H54 (cell line): ENCODE measurements at regions not wholly inside any gene's neighbourhood (a gene's known extent, or its start where the extent isn't known, plus 50 kb on each side); places are given as distances from the start of the nearest gene placed in this dataset.
A peak's percentile ranks its signal among the peaks of the same experiment; 100 is the strongest.
"Not testable (repeated sequence)": the region's sequence is repeated elsewhere in the genome, so short reads cannot be mapped to it uniquely, and the experiment has no call there.

Source experiments
- DNase-seq: peaks from one replicate; pipeline ENCODE4 v3.0.0; 2011; ENCODE audit warnings: low spot score, mixed read lengths; ENCODE audit not compliant: insufficient read length
- FAIRE-seq: peaks from 3 replicates; lab custom pipeline; 2011; peaks lifted over from hg19 to GRCh38; lab: Jason Lieb, UNC
- POLR2A ChIP-seq: IDR thresholded peaks from 2 replicates; pipeline ENCODE4 v1.6.1; 2011; ENCODE audit warnings: low read depth, mild to moderate bottlenecking, low read length

- TF ChIP-seq POLR2A: no peak
- DNase-seq (no peak), FAIRE-seq (no peak)
Measured at GRCh38 chr5:92353107-92354030, 970.3 kb upstream of the ARRDC3 start.

GRCh38 chr5:92337772-92338234 is 954.7 kb upstream of the ARRDC3 start:
- TF ChIP-seq POLR2A: no peak
- no peak for DNase-seq
- FAIRE-seq: peak; percentile 48

- DNase-seq (no peak), FAIRE-seq (peak; percentile 84)
- no peak for TF ChIP-seq POLR2A
Measured at GRCh38 chr5:92332039-92332438, 948.9 kb upstream of the ARRDC3 start.

GRCh38 chr5:92330365-92330764 is 947.2 kb upstream of the ARRDC3 start:
- DNase-seq (no peak), FAIRE-seq (no peak)
- no peak for TF ChIP-seq POLR2A

- DNase-seq: no peak
- no peak for FAIRE-seq
- TF ChIP-seq POLR2A: no peak
Measured at GRCh38 chr5:92329759-92330158, 946.6 kb upstream of the ARRDC3 start.

- FAIRE-seq (no peak), DNase-seq (no peak)
- no peak for TF ChIP-seq POLR2A
Measured at GRCh38 chr5:92328584-92329259, 945.6 kb upstream of the ARRDC3 start.

- TF ChIP-seq POLR2A: no peak
- FAIRE-seq: no peak
- no peak for DNase-seq
Measured at GRCh38 chr5:92320446-92320845, 937.3 kb upstream of the ARRDC3 start.

- TF ChIP-seq POLR2A: no peak
- FAIRE-seq (no peak), DNase-seq (no peak)
Measured at GRCh38 chr5:92313385-92313784, 930.3 kb upstream of the ARRDC3 start.

GRCh38 chr5:92309336-92309991 is 926.3 kb upstream of the ARRDC3 start:
- FAIRE-seq (peak; percentile 61), DNase-seq (no peak)
- no peak for TF ChIP-seq POLR2A

GRCh38 chr5:92308679-92309078 is 925.6 kb upstream of the ARRDC3 start:
- FAIRE-seq: no peak
- no peak for DNase-seq
- no peak for TF ChIP-seq POLR2A

- FAIRE-seq, DNase-seq: not testable (repeated sequence)
Measured at GRCh38 chr5:92302356-92302755, 919.2 kb upstream of the ARRDC3 start.

- DNase-seq (no peak), FAIRE-seq (no peak)
- no peak for TF ChIP-seq POLR2A
Measured at GRCh38 chr5:92283521-92283920, 900.4 kb upstream of the ARRDC3 start.

GRCh38 chr5:92271750-92272149 is 888.6 kb upstream of the ARRDC3 start:
- not testable (repeated sequence) for DNase-seq, FAIRE-seq

- no peak for TF ChIP-seq POLR2A
- FAIRE-seq (no peak), DNase-seq (no peak)
Measured at GRCh38 chr5:92268343-92268742, 885.2 kb upstream of the ARRDC3 start.

GRCh38 chr5:92267830-92268229 is 884.7 kb upstream of the ARRDC3 start:
- no peak for TF ChIP-seq POLR2A
- no peak for DNase-seq
- FAIRE-seq: no peak
